ENCODE measurements at regions not wholly inside any gene's neighbourhood (a gene's known extent, or its start where the extent isn't known, plus 50 kb on each side); places are given as distances from the start of the nearest gene placed in this dataset.
A peak's percentile ranks its signal among the peaks of the same experiment; 100 is the strongest.

DNA sequence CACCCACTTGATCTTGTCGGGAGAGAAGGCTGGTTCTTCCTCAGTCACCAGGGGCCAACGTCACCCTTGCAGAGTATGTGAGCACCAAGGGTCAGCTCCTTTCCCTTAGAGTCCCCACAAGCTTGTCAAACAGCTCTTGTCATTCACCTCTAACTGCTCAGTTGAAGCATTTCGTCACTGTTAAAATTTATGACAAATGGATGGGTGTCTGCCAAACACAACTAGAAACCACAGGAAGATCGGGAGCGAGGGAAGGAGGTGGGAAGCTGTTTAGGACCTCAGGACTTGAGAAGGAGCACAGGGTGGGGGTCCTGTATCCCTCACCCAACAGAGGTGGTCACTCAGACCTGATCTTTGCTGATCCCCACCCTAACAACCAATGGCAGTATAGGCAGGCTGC, 373.3 kb upstream of the IGFBP3 start:
- H3K4me2 ChIP-seq (ENCODE audit: insufficient read depth, low read length) = no peak overlapping the region
- H2AFZ ChIP-seq (ENCODE audit: low read length) = peak overlapping the region; percentile 52
- peaks cover 32% of the 10 kb centered on the region for H3K4me1 ChIP-seq (ENCODE audit: insufficient read depth, low read length)
- TF ChIP-seq CTCF (IDR thresholded peaks at IDR 0.05; ENCODE audit: extremely low read depth, low read depth, low read length) = no peak
- H3K79me2 ChIP-seq (ENCODE audit: insufficient read depth, low read length) = no peaks in the 10 kb centered on the region
- no peaks in the 10 kb centered on the region for H4K20me1 ChIP-seq (ENCODE audit: insufficient read depth, low read length)
- no peak for DNase-seq (ENCODE audit: insufficient read length, low spot score, missing footprints)
- H3K27ac ChIP-seq (ENCODE audit: low read depth, low read length) = no peak overlapping the region
- H3K27me3 ChIP-seq (ENCODE audit: insufficient read depth, low read length) = no peaks in the 10 kb centered on the region
- peaks cover 3% of the 10 kb centered on the region for H3K9me3 ChIP-seq (ENCODE audit: low read depth, low read length)
- no peaks in the 10 kb centered on the region for H3K36me3 ChIP-seq (ENCODE audit: insufficient read depth, low read length)
- H3K4me3 ChIP-seq (ENCODE audit: insufficient read depth, low read length) = no peak overlapping the region

DNA sequence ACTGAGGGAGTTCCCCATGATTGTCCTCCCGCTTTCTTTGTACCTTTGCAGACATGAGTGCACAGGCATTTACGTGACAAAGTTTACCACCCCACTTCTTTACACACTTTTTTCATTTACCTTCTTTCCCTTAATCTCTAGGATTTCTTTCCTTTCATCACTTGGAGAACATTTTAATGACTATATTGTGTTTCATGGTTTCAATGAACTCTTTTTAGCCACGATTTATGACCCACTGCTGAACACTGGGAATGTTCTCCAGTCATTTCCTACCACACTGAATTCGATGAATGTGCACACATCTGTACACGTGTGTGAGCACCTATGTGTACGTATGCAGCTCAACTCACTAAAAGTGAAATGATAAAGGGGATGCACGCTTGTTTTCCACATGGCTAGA, 371.7 kb upstream of the IGFBP3 start:
- no peak overlapping the region for H3K4me3 ChIP-seq (ENCODE audit: insufficient read depth, low read length)
- H2AFZ ChIP-seq (ENCODE audit: low read length) = no peak overlapping the region

DNA sequence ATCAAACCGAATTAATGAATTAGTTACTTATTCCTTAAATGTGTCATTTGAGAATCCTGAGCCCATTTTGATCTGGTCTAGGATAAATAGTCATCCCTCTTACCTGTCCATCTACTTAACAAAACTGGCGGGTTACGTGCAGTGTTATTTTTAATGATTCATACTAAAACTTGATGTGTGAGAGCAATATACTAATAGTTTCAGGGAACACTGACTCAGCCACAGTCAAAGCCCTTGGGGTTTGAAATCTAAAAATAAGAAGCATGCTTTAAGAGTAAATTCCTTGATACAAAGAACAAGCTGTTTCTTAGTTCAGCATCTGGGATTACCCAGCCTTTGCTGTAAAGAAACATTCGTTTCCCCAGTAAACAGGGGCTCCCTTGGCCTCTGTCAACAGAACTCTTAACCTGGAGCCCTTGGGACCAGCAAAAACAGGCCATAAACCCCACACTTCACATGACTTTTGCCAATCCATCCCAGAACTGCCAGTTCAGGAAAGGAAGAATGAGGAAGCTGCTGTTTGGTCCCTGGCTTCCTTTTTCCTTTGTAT, 370.6 kb upstream of the IGFBP3 start:
- Histone ChIP-seq H2AFZ (ENCODE audit: low read length) (peak overlapping the region; percentile 83), H3K79me2 (ENCODE audit: insufficient read depth, low read length) (no peaks in the 10 kb centered on the region), H3K4me3 (ENCODE audit: insufficient read depth, low read length) (peak overlapping the region; percentile 44), H3K4me2 (ENCODE audit: insufficient read depth, low read length) (peak overlapping the region; percentile 78), H3K4me1 (ENCODE audit: insufficient read depth, low read length) (peaks cover 44% of the 10 kb centered on the region), H4K20me1 (ENCODE audit: insufficient read depth, low read length) (no peaks in the 10 kb centered on the region), H3K9me3 (ENCODE audit: low read depth, low read length) (no peaks in the 10 kb centered on the region), H3K27ac (ENCODE audit: low read depth, low read length) (peak overlapping the region; percentile 89), H3K27me3 (ENCODE audit: insufficient read depth, low read length) (no peaks in the 10 kb centered on the region), H3K36me3 (ENCODE audit: insufficient read depth, low read length) (no peaks in the 10 kb centered on the region)
- peak; percentile 60 for DNase-seq (ENCODE audit: insufficient read length, low spot score, missing footprints)
- TF ChIP-seq CTCF (IDR thresholded peaks at IDR 0.05; ENCODE audit: extremely low read depth, low read depth, low read length) = no peak

More for the DNA sequence above, 371.7 kb upstream of the IGFBP3 start:
- H3K79me2 ChIP-seq (ENCODE audit: insufficient read depth, low read length) = no peaks in the 10 kb centered on the region
- no peak for TF ChIP-seq CTCF (IDR thresholded peaks at IDR 0.05; ENCODE audit: extremely low read depth, low read depth, low read length)
- peaks cover 3% of the 10 kb centered on the region for H3K9me3 ChIP-seq (ENCODE audit: low read depth, low read length)
- H3K27me3 ChIP-seq (ENCODE audit: insufficient read depth, low read length) = no peaks in the 10 kb centered on the region
- H3K4me1 ChIP-seq (ENCODE audit: insufficient read depth, low read length) = peaks cover 44% of the 10 kb centered on the region
- no peaks in the 10 kb centered on the region for H3K36me3 ChIP-seq (ENCODE audit: insufficient read depth, low read length)
- no peaks in the 10 kb centered on the region for H4K20me1 ChIP-seq (ENCODE audit: insufficient read depth, low read length)
- no peak overlapping the region for H3K4me2 ChIP-seq (ENCODE audit: insufficient read depth, low read length)
- no peak for DNase-seq (ENCODE audit: insufficient read length, low spot score, missing footprints)
- H3K27ac ChIP-seq (ENCODE audit: low read depth, low read length) = no peak overlapping the region

GRCh38 chr7:46291050-46291438, 370.0 kb upstream of the IGFBP3 start:
- Histone ChIP-seq H3K79me2 (ENCODE audit: insufficient read depth, low read length) (no peaks in the 10 kb centered on the region), H3K9me3 (ENCODE audit: low read depth, low read length) (no peaks in the 10 kb centered on the region), H3K4me3 (ENCODE audit: insufficient read depth, low read length) (peak overlapping the region; percentile 44), H3K27me3 (ENCODE audit: insufficient read depth, low read length) (no peaks in the 10 kb centered on the region), H4K20me1 (ENCODE audit: insufficient read depth, low read length) (no peaks in the 10 kb centered on the region), H3K27ac (ENCODE audit: low read depth, low read length) (peak overlapping the region; percentile 89), H3K36me3 (ENCODE audit: insufficient read depth, low read length) (no peaks in the 10 kb centered on the region), H3K4me1 (ENCODE audit: insufficient read depth, low read length) (peaks cover 44% of the 10 kb centered on the region), H3K4me2 (ENCODE audit: insufficient read depth, low read length) (peak overlapping the region; percentile 78), H2AFZ (ENCODE audit: low read length) (peak overlapping the region; percentile 40)
- TF ChIP-seq CTCF (IDR thresholded peaks at IDR 0.05; ENCODE audit: extremely low read depth, low read depth, low read length) = no peak
- peak; percentile 30 for DNase-seq (ENCODE audit: insufficient read length, low spot score, missing footprints)

Data from osteoblast (primary cell).